ENCODE measurements at regions not wholly inside any gene's neighbourhood (a gene's known extent, or its start where the extent isn't known, plus 50 kb on each side); places are given as distances from the start of the nearest gene placed in this dataset.

GRCh38 chr13:112259511-112259910, 116.6 kb upstream of the SPACA7 start:
- intact Hi-C loops (cut with micrococcal nuclease; ENCODE audit: unreplicated experiment): no loop called here
- Mint-ChIP-seq H3K27me3 (ENCODE audit: unreplicated experiment) (no peaks in the 10 kb centered on the region), H3K4me1 (ENCODE audit: low read depth, unreplicated experiment) (no peaks in the 10 kb centered on the region), H3K36me3 (ENCODE audit: insufficient read depth, unreplicated experiment) (no peaks in the 10 kb centered on the region), H3K27ac (ENCODE audit: unreplicated experiment) (no peak overlapping the region), H3K9me3 (ENCODE audit: low read depth, unreplicated experiment) (peaks cover 4% of the 10 kb centered on the region), H3K4me3 (ENCODE audit: low read depth, unreplicated experiment) (no peak overlapping the region)
- BruUV-seq (replicated peaks): no TSS peak
- no peak for DNase-seq
- CTCF ChIA-PET: no interaction called here
- TF ChIP-seq, protein P1, sequence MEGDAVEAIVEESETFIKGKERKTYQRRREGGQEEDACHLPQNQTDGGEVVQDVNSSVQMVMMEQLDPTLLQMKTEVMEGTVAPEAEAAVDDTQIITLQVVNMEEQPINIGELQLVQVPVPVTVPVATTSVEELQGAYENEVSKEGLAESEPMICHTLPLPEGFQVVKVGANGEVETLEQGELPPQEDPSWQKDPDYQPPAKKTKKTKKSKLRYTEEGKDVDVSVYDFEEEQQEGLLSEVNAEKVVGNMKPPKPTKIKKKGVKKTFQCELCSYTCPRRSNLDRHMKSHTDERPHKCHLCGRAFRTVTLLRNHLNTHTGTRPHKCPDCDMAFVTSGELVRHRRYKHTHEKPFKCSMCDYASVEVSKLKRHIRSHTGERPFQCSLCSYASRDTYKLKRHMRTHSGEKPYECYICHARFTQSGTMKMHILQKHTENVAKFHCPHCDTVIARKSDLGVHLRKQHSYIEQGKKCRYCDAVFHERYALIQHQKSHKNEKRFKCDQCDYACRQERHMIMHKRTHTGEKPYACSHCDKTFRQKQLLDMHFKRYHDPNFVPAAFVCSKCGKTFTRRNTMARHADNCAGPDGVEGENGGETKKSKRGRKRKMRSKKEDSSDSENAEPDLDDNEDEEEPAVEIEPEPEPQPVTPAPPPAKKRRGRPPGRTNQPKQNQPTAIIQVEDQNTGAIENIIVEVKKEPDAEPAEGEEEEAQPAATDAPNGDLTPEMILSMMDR (IDR thresholded peaks at IDR 0.05; ENCODE audit: unreplicated experiment): no peak

GRCh38 chr13:112260108-112261055, 115.8 kb upstream of the SPACA7 start:
- Mint-ChIP-seq H3K27ac (ENCODE audit: unreplicated experiment) (no peak overlapping the region), H3K4me1 (ENCODE audit: low read depth, unreplicated experiment) (no peaks in the 10 kb centered on the region), H3K27me3 (ENCODE audit: unreplicated experiment) (no peaks in the 10 kb centered on the region), H3K36me3 (ENCODE audit: insufficient read depth, unreplicated experiment) (no peaks in the 10 kb centered on the region), H3K9me3 (ENCODE audit: low read depth, unreplicated experiment) (peaks cover under 1% of the 10 kb centered on the region), H3K4me3 (ENCODE audit: low read depth, unreplicated experiment) (no peak overlapping the region)
- BruUV-seq (replicated peaks): no TSS peak
- TF ChIP-seq, protein P1 (IDR thresholded peaks at IDR 0.05; ENCODE audit: unreplicated experiment): no peak
- CTCF ChIA-PET: no interaction called here
- no peak for DNase-seq
- intact Hi-C loops (cut with micrococcal nuclease; ENCODE audit: unreplicated experiment): no loop called here

GRCh38 chr13:112261924-112262323, 114.2 kb upstream of the SPACA7 start:
- H3K27me3 Mint-ChIP-seq (ENCODE audit: unreplicated experiment): no peaks in the 10 kb centered on the region
- CTCF ChIA-PET: no interaction called here
- DNase-seq: no peak
- no peak overlapping the region for H3K27ac Mint-ChIP-seq (ENCODE audit: unreplicated experiment)
- no peaks in the 10 kb centered on the region for H3K36me3 Mint-ChIP-seq (ENCODE audit: insufficient read depth, unreplicated experiment)
- no TSS peak for BruUV-seq (replicated peaks)
- TF ChIP-seq, protein P1 (IDR thresholded peaks at IDR 0.05; ENCODE audit: unreplicated experiment): no peak
- intact Hi-C loops (cut with micrococcal nuclease; ENCODE audit: unreplicated experiment): no loop called here
- H3K4me3 Mint-ChIP-seq (ENCODE audit: low read depth, unreplicated experiment): no peak overlapping the region
- no peaks in the 10 kb centered on the region for H3K4me1 Mint-ChIP-seq (ENCODE audit: low read depth, unreplicated experiment)
- no peaks in the 10 kb centered on the region for H3K9me3 Mint-ChIP-seq (ENCODE audit: low read depth, unreplicated experiment)

DNA sequence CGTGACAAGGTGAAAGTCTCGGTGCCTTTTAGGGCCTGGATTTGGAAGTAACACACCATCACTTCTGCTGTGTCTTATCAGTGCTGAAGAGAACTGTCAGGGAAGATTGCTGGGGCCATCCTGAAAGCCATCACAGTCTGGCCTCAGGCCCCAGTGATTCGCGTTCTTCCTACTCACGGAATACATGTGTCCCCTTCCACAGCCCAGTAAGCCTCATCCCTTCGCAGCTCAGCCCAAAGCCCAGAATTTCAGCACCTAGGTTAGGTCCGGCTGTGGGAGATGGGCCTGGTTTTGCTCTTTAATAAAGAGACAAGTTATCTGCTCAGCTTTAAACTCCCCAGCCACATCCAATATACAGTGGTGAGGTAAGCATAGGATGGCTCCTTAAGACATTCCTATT, 113.0 kb upstream of the SPACA7 start:
- H3K9me3 Mint-ChIP-seq (ENCODE audit: low read depth, unreplicated experiment): no peaks in the 10 kb centered on the region
- TF ChIP-seq, protein P1 (IDR thresholded peaks at IDR 0.05; ENCODE audit: unreplicated experiment): no peak
- no peaks in the 10 kb centered on the region for H3K27me3 Mint-ChIP-seq (ENCODE audit: unreplicated experiment)
- H3K4me1 Mint-ChIP-seq (ENCODE audit: low read depth, unreplicated experiment): no peaks in the 10 kb centered on the region
- no peak overlapping the region for H3K4me3 Mint-ChIP-seq (ENCODE audit: low read depth, unreplicated experiment)
- H3K36me3 Mint-ChIP-seq (ENCODE audit: insufficient read depth, unreplicated experiment): no peaks in the 10 kb centered on the region
- no TSS peak for BruUV-seq (replicated peaks)
- intact Hi-C loops (cut with micrococcal nuclease; ENCODE audit: unreplicated experiment): no loop called here
- CTCF ChIA-PET: no interaction called here
- no peak overlapping the region for H3K27ac Mint-ChIP-seq (ENCODE audit: unreplicated experiment)
- DNase-seq: no peak

Measured in Calu3 (cell line).